ENCODE measurements at regions not wholly inside any gene's neighbourhood (a gene's known extent, or its start where the extent isn't known, plus 50 kb on each side); places are given as distances from the start of the nearest gene placed in this dataset.

GRCh38 chr1:112267206-112267605 lies 128.8 kb upstream of the CTTNBP2NL start:
- Histone ChIP-seq H3K9me3 (ENCODE audit: control insufficient read depth in 3 of 3, low read length in 3 of 3) (no peaks in the 10 kb centered on the region), H3K27ac (ENCODE audit: low read depth, low read length) (peak overlapping the region; percentile 23), H3K4me1 (ENCODE audit: control insufficient read depth in 3 of 3, insufficient read depth in 3 of 3, low read length in 3 of 3) (peaks cover 19 to 29% (median 24%) of the 10 kb centered on the region in 3 donors), H3K27me3 (ENCODE audit: control insufficient read depth in 3 of 3, insufficient read depth in 3 of 3, low read length in 3 of 3) (no peaks in the 10 kb centered on the region), H3K4me3 (ENCODE audit: low read length in 3 of 3) (no peak overlapping the region), H3K9ac (ENCODE audit: low read depth in 1 of 3, low read length in 3 of 3) (no peak overlapping the region), H3K36me3 (ENCODE audit: control insufficient read depth in 3 of 3, insufficient read depth in 3 of 3, low read length in 3 of 3) (no peaks in the 10 kb centered on the region)

- no peak overlapping the region for H3K9ac ChIP-seq (ENCODE audit: low read depth in 1 of 3, low read length in 3 of 3)
- H3K4me1 ChIP-seq (ENCODE audit: control insufficient read depth in 3 of 3, insufficient read depth in 3 of 3, low read length in 3 of 3) = peaks cover 19 to 29% (median 24%) of the 10 kb centered on the region in 3 donors
- no peaks in the 10 kb centered on the region for H3K27me3 ChIP-seq (ENCODE audit: control insufficient read depth in 3 of 3, insufficient read depth in 3 of 3, low read length in 3 of 3)
- H3K4me3 ChIP-seq (ENCODE audit: low read length in 3 of 3) = no peak overlapping the region
- no peaks in the 10 kb centered on the region for H3K9me3 ChIP-seq (ENCODE audit: control insufficient read depth in 3 of 3, low read length in 3 of 3)
- H3K27ac ChIP-seq (ENCODE audit: low read depth, low read length) = peak overlapping the region; percentile 23
- no peaks in the 10 kb centered on the region for H3K36me3 ChIP-seq (ENCODE audit: control insufficient read depth in 3 of 3, insufficient read depth in 3 of 3, low read length in 3 of 3)
Observed at GRCh38 chr1:112267929-112268328, 128.1 kb upstream of the CTTNBP2NL start.

- Histone ChIP-seq H3K27ac (ENCODE audit: low read depth, low read length) (no peak overlapping the region), H3K9me3 (ENCODE audit: control insufficient read depth in 3 of 3, low read length in 3 of 3) (no peaks in the 10 kb centered on the region), H3K4me1 (ENCODE audit: control insufficient read depth in 3 of 3, insufficient read depth in 3 of 3, low read length in 3 of 3) (peaks cover 19 to 29% (median 24%) of the 10 kb centered on the region in 3 donors), H3K27me3 (ENCODE audit: control insufficient read depth in 3 of 3, insufficient read depth in 3 of 3, low read length in 3 of 3) (no peaks in the 10 kb centered on the region), H3K9ac (ENCODE audit: low read depth in 1 of 3, low read length in 3 of 3) (no peak overlapping the region), H3K4me3 (ENCODE audit: low read length in 3 of 3) (no peak overlapping the region), H3K36me3 (ENCODE audit: control insufficient read depth in 3 of 3, insufficient read depth in 3 of 3, low read length in 3 of 3) (no peaks in the 10 kb centered on the region)
Observed at GRCh38 chr1:112268408-112268807, 127.6 kb upstream of the CTTNBP2NL start.

GRCh38 chr1:112271270-112271669 lies 124.7 kb upstream of the CTTNBP2NL start:
- Histone ChIP-seq H3K4me1 (ENCODE audit: control insufficient read depth in 3 of 3, insufficient read depth in 3 of 3, low read length in 3 of 3) (peaks cover 5 to 12% (median 7%) of the 10 kb centered on the region in 3 donors), H3K27me3 (ENCODE audit: control insufficient read depth in 3 of 3, insufficient read depth in 3 of 3, low read length in 3 of 3) (no peaks in the 10 kb centered on the region), H3K9ac (ENCODE audit: low read depth in 1 of 3, low read length in 3 of 3) (no peak overlapping the region), H3K36me3 (ENCODE audit: control insufficient read depth in 3 of 3, insufficient read depth in 3 of 3, low read length in 3 of 3) (no peaks in the 10 kb centered on the region), H3K4me3 (ENCODE audit: low read length in 3 of 3) (no peak overlapping the region), H3K27ac (ENCODE audit: low read depth, low read length) (no peak overlapping the region), H3K9me3 (ENCODE audit: control insufficient read depth in 3 of 3, low read length in 3 of 3) (peaks cover 0 to 4% (median 0%) of the 10 kb centered on the region in 3 donors)

- no peak overlapping the region for H3K27ac ChIP-seq (ENCODE audit: low read depth, low read length)
- H3K9me3 ChIP-seq (ENCODE audit: control insufficient read depth in 3 of 3, low read length in 3 of 3) = peaks cover 0 to 5% (median 0%) of the 10 kb centered on the region in 3 donors
- H3K27me3 ChIP-seq (ENCODE audit: control insufficient read depth in 3 of 3, insufficient read depth in 3 of 3, low read length in 3 of 3) = no peaks in the 10 kb centered on the region
- peaks cover 5 to 11% (median 6%) of the 10 kb centered on the region in 3 donors for H3K4me1 ChIP-seq (ENCODE audit: control insufficient read depth in 3 of 3, insufficient read depth in 3 of 3, low read length in 3 of 3)
- H3K36me3 ChIP-seq (ENCODE audit: control insufficient read depth in 3 of 3, insufficient read depth in 3 of 3, low read length in 3 of 3) = no peaks in the 10 kb centered on the region
- H3K4me3 ChIP-seq (ENCODE audit: low read length in 3 of 3) = no peak overlapping the region
- no peak overlapping the region for H3K9ac ChIP-seq (ENCODE audit: low read depth in 1 of 3, low read length in 3 of 3)
Observed at GRCh38 chr1:112272101-112272772, 123.8 kb upstream of the CTTNBP2NL start.

GRCh38 chr1:112284796-112285195 lies 111.2 kb upstream of the CTTNBP2NL start:
- Histone ChIP-seq H3K36me3 (ENCODE audit: control insufficient read depth in 3 of 3, insufficient read depth in 3 of 3, low read length in 3 of 3) (no peaks in the 10 kb centered on the region), H3K27ac (ENCODE audit: low read depth, low read length) (no peak overlapping the region), H3K9ac (ENCODE audit: low read depth in 1 of 3, low read length in 3 of 3) (no peak overlapping the region), H3K4me1 (ENCODE audit: control insufficient read depth in 3 of 3, insufficient read depth in 3 of 3, low read length in 3 of 3) (no peaks in the 10 kb centered on the region), H3K27me3 (ENCODE audit: control insufficient read depth in 3 of 3, insufficient read depth in 3 of 3, low read length in 3 of 3) (peaks cover 0 to 5% (median 4%) of the 10 kb centered on the region in 3 donors), H3K9me3 (ENCODE audit: control insufficient read depth in 3 of 3, low read length in 3 of 3) (no peaks in the 10 kb centered on the region), H3K4me3 (ENCODE audit: low read length in 3 of 3) (no peak overlapping the region)

- no peaks in the 10 kb centered on the region for H3K36me3 ChIP-seq (ENCODE audit: control insufficient read depth in 3 of 3, insufficient read depth in 3 of 3, low read length in 3 of 3)
- no peaks in the 10 kb centered on the region for H3K9me3 ChIP-seq (ENCODE audit: control insufficient read depth in 3 of 3, low read length in 3 of 3)
- no peaks in the 10 kb centered on the region for H3K4me1 ChIP-seq (ENCODE audit: control insufficient read depth in 3 of 3, insufficient read depth in 3 of 3, low read length in 3 of 3)
- H3K27me3 ChIP-seq (ENCODE audit: control insufficient read depth in 3 of 3, insufficient read depth in 3 of 3, low read length in 3 of 3) = peaks cover 0 to 5% (median 4%) of the 10 kb centered on the region in 3 donors
- no peak overlapping the region for H3K9ac ChIP-seq (ENCODE audit: low read depth in 1 of 3, low read length in 3 of 3)
- no peak overlapping the region for H3K27ac ChIP-seq (ENCODE audit: low read depth, low read length)
- no peak overlapping the region for H3K4me3 ChIP-seq (ENCODE audit: low read length in 3 of 3)
Observed at GRCh38 chr1:112285316-112285715, 110.7 kb upstream of the CTTNBP2NL start.

GRCh38 chr1:112285746-112286145 lies 110.3 kb upstream of the CTTNBP2NL start:
- Histone ChIP-seq H3K4me1 (ENCODE audit: control insufficient read depth in 3 of 3, insufficient read depth in 3 of 3, low read length in 3 of 3) (no peaks in the 10 kb centered on the region), H3K27ac (ENCODE audit: low read depth, low read length) (no peak overlapping the region), H3K9ac (ENCODE audit: low read depth in 1 of 3, low read length in 3 of 3) (no peak overlapping the region), H3K4me3 (ENCODE audit: low read length in 3 of 3) (no peak overlapping the region), H3K9me3 (ENCODE audit: control insufficient read depth in 3 of 3, low read length in 3 of 3) (no peaks in the 10 kb centered on the region), H3K27me3 (ENCODE audit: control insufficient read depth in 3 of 3, insufficient read depth in 3 of 3, low read length in 3 of 3) (peaks cover 0 to 5% (median 4%) of the 10 kb centered on the region in 3 donors), H3K36me3 (ENCODE audit: control insufficient read depth in 3 of 3, insufficient read depth in 3 of 3, low read length in 3 of 3) (no peaks in the 10 kb centered on the region)

- H3K27me3 ChIP-seq (ENCODE audit: control insufficient read depth in 3 of 3, insufficient read depth in 3 of 3, low read length in 3 of 3) = no peaks in the 10 kb centered on the region
- H3K9me3 ChIP-seq (ENCODE audit: control insufficient read depth in 3 of 3, low read length in 3 of 3) = peaks cover 0 to 6% (median 0%) of the 10 kb centered on the region in 3 donors
- H3K27ac ChIP-seq (ENCODE audit: low read depth, low read length) = no peak overlapping the region
- H3K4me1 ChIP-seq (ENCODE audit: control insufficient read depth in 3 of 3, insufficient read depth in 3 of 3, low read length in 3 of 3) = no peaks in the 10 kb centered on the region
- no peak overlapping the region for H3K9ac ChIP-seq (ENCODE audit: low read depth in 1 of 3, low read length in 3 of 3)
- no peaks in the 10 kb centered on the region for H3K36me3 ChIP-seq (ENCODE audit: control insufficient read depth in 3 of 3, insufficient read depth in 3 of 3, low read length in 3 of 3)
- H3K4me3 ChIP-seq (ENCODE audit: low read length in 3 of 3) = no peak overlapping the region
Observed at GRCh38 chr1:112296908-112297307, 99.1 kb upstream of the CTTNBP2NL start.

GRCh38 chr1:112297536-112297935 lies 98.5 kb upstream of the CTTNBP2NL start:
- H3K36me3 ChIP-seq (ENCODE audit: control insufficient read depth in 3 of 3, insufficient read depth in 3 of 3, low read length in 3 of 3) = no peaks in the 10 kb centered on the region
- no peaks in the 10 kb centered on the region for H3K4me1 ChIP-seq (ENCODE audit: control insufficient read depth in 3 of 3, insufficient read depth in 3 of 3, low read length in 3 of 3)
- H3K4me3 ChIP-seq (ENCODE audit: low read length in 3 of 3) = no peak overlapping the region
- no peak overlapping the region for H3K27ac ChIP-seq (ENCODE audit: low read depth, low read length)
- H3K27me3 ChIP-seq (ENCODE audit: control insufficient read depth in 3 of 3, insufficient read depth in 3 of 3, low read length in 3 of 3) = no peaks in the 10 kb centered on the region
- peaks cover 0 to 6% (median 0%) of the 10 kb centered on the region in 3 donors for H3K9me3 ChIP-seq (ENCODE audit: control insufficient read depth in 3 of 3, low read length in 3 of 3)
- no peak overlapping the region for H3K9ac ChIP-seq (ENCODE audit: low read depth in 1 of 3, low read length in 3 of 3)

Measured in skeletal muscle tissue (tissue), 3 donors.